ENCODE measurements at regions not wholly inside any gene's neighbourhood (a gene's known extent, or its start where the extent isn't known, plus 50 kb on each side); places are given as distances from the start of the nearest gene placed in this dataset.

- no peak for DNase-seq (ENCODE audit: low read depth)
These were observed 62.0 kb downstream of the CNGA2 start for GRCh38 chrX:151796576-151796975.

- no peak for DNase-seq (ENCODE audit: low read depth)
These were observed 67.4 kb downstream of the CNGA2 start for GRCh38 chrX:151801980-151802379.

- DNase-seq (ENCODE audit: low read depth), result no peak
These were observed 72.5 kb downstream of the CNGA2 start for GRCh38 chrX:151806967-151807540.

GRCh38 chrX:151812661-151813060 lies 78.1 kb downstream of the CNGA2 start:
- DNase-seq (ENCODE audit: low read depth), result no peak

- DNase-seq (ENCODE audit: low read depth), result no peak
These were observed 80.2 kb downstream of the CNGA2 start for GRCh38 chrX:151814767-151815166.

- peak; percentile 37 for DNase-seq (ENCODE audit: low read depth)
These were observed 80.9 kb downstream of the CNGA2 start for GRCh38 chrX:151815398-151815797.

- no peak for DNase-seq (ENCODE audit: low read depth)
These were observed 82.4 kb downstream of the CNGA2 start for GRCh38 chrX:151816934-151817333.

- no peak for DNase-seq (ENCODE audit: low read depth)
These were observed 84.3 kb downstream of the CNGA2 start for GRCh38 chrX:151818828-151819227.

- DNase-seq (ENCODE audit: low read depth), result no peak
These were observed 86.7 kb downstream of the CNGA2 start for GRCh38 chrX:151821226-151821625.

- no peak for DNase-seq (ENCODE audit: low read depth)
These were observed 87.7 kb upstream of the MAGEA4 start for GRCh38 chrX:151825007-151825406.

- peak; percentile 90 for DNase-seq (ENCODE audit: low read depth)
These were observed 86.7 kb upstream of the MAGEA4 start for GRCh38 chrX:151825925-151826485.

- no peak for DNase-seq (ENCODE audit: low read depth)
These were observed 84.1 kb upstream of the MAGEA4 start for GRCh38 chrX:151828439-151829080.

GRCh38 chrX:151830911-151831310 lies 81.8 kb upstream of the MAGEA4 start:
- DNase-seq (ENCODE audit: low read depth), result no peak

GRCh38 chrX:151852294-151852693 lies 60.4 kb upstream of the MAGEA4 start:
- no peak for DNase-seq (ENCODE audit: low read depth)

GRCh38 chrX:151854726-151855495 lies 57.8 kb upstream of the MAGEA4 start:
- DNase-seq (ENCODE audit: low read depth), result no peak

- no peak for DNase-seq (ENCODE audit: low read depth)
These were observed 53.2 kb upstream of the MAGEA4 start for GRCh38 chrX:151859481-151859880.

- no peak for DNase-seq (ENCODE audit: low read depth)
These were observed 51.9 kb upstream of the MAGEA4 start for GRCh38 chrX:151860827-151861226.
